ENCODE measurements at regions not wholly inside any gene's neighbourhood (a gene's known extent, or its start where the extent isn't known, plus 50 kb on each side); places are given as distances from the start of the nearest gene placed in this dataset.

- in situ Hi-C loops (cut with MboI) (no loop called here), intact Hi-C loops (cut with micrococcal nuclease; ENCODE audit: unreplicated experiment) (no loop called here)
- Histone ChIP-seq H3K9ac (ENCODE audit: control insufficient read depth, insufficient read depth, low read length) (no peak overlapping the region), H3K27ac (ENCODE audit: control insufficient read depth, insufficient read depth) (no peak overlapping the region), H3K79me2 (ENCODE audit: control insufficient read depth, insufficient read depth, low read length) (no peaks in the 10 kb centered on the region), H3K4me3 (no peak overlapping the region), H4K20me1 (ENCODE audit: control insufficient read depth, insufficient read depth) (no peaks in the 10 kb centered on the region), H3K36me3 (ENCODE audit: control insufficient read depth in 2 of 2, insufficient read depth in 2 of 2, low read length in 1 of 2) (no peaks in the 10 kb centered on the region), H3K4me2 (ENCODE audit: control insufficient read depth, insufficient read depth) (no peak overlapping the region), H3K9me3 (replicated peaks; ENCODE audit: control insufficient read depth, insufficient read depth, low read length) (no peaks in the 10 kb centered on the region), H3K4me1 (ENCODE audit: control insufficient read depth, insufficient read depth, low read length) (no peaks in the 10 kb centered on the region), H3K27me3 (replicated peaks in 1 of 2; ENCODE audit: control insufficient read depth in 2 of 2, insufficient read depth in 2 of 2, low read length in 1 of 2) (no peaks in the 10 kb centered on the region), H2AFZ (ENCODE audit: control insufficient read depth, low read depth, low read length) (no peak overlapping the region)
- TF ChIP-seq ZNF274 (IDR thresholded peaks at IDR 0.05; ENCODE audit: insufficient read depth, insufficient read length) = no peak
- TF ChIP-seq SMC3 (IDR thresholded peaks at IDR 0.05; ENCODE audit: borderline replicate concordance, low read length) = no peak
- no peak for TF ChIP-seq BRCA1 (IDR thresholded peaks at IDR 0.05; ENCODE audit: low read depth, low read length)
- TF ChIP-seq, protein P1, sequence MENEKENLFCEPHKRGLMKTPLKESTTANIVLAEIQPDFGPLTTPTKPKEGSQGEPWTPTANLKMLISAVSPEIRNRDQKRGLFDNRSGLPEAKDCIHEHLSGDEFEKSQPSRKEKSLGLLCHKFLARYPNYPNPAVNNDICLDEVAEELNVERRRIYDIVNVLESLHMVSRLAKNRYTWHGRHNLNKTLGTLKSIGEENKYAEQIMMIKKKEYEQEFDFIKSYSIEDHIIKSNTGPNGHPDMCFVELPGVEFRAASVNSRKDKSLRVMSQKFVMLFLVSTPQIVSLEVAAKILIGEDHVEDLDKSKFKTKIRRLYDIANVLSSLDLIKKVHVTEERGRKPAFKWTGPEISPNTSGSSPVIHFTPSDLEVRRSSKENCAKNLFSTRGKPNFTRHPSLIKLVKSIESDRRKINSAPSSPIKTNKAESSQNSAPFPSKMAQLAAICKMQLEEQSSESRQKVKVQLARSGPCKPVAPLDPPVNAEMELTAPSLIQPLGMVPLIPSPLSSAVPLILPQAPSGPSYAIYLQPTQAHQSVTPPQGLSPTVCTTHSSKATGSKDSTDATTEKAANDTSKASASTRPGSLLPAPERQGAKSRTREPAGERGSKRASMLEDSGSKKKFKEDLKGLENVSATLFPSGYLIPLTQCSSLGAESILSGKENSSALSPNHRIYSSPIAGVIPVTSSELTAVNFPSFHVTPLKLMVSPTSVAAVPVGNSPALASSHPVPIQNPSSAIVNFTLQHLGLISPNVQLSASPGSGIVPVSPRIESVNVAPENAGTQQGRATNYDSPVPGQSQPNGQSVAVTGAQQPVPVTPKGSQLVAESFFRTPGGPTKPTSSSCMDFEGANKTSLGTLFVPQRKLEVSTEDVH (IDR thresholded peaks at IDR 0.05; ENCODE audit: low read depth, partially characterized antibody) = no peak
- TF ChIP-seq STAT3 (IDR thresholded peaks at IDR 0.05; ENCODE audit: low read depth, low read length) = no peak
- TF ChIP-seq ASH2L (IDR thresholded peaks at IDR 0.05; ENCODE audit: borderline replicate concordance, low read depth) = no peak
- no peak for TF ChIP-seq KAT2A (conservative IDR thresholded peaks at IDR 0.05; ENCODE audit: control insufficient read depth, low read depth, low read length)
- TF ChIP-seq PAX8 (IDR thresholded peaks at IDR 0.05) = no peak
- TF ChIP-seq RELA (IDR thresholded peaks at IDR 0.05; ENCODE audit: borderline replicate concordance, partially characterized antibody) = no peak
- TF ChIP-seq CREM (IDR thresholded peaks at IDR 0.05; ENCODE audit: low read depth) = no peak
- no peak for TF ChIP-seq SMAD5 (IDR thresholded peaks at IDR 0.05; ENCODE audit: low read depth)
- no peak for TF ChIP-seq ETV6 (conservative IDR thresholded peaks at IDR 0.05 in 1 of 2, IDR thresholded peaks at IDR 0.05 in 1 of 2; ENCODE audit: borderline replicate concordance in 1 of 2, low read depth in 1 of 2)
- TF ChIP-seq HCFC1 (IDR thresholded peaks at IDR 0.05; ENCODE audit: low read length) = no peak
- TF ChIP-seq NR2C1 (IDR thresholded peaks at IDR 0.05) = no peak
- no peak for TF ChIP-seq LARP7 (IDR thresholded peaks at IDR 0.05)
- BruUV-seq (replicated peaks) = no TSS peak
- CTCF ChIA-PET = no interaction called here
- ATAC-seq (no peak), DNase-seq (ENCODE audit: low read depth, low spot score) (no peak), FAIRE-seq (no peak)
- RAD21 ChIA-PET (ENCODE audit: unreplicated experiment) = no interaction called here
- SMC1A ChIA-PET (ENCODE audit: uncharacterized antibody, unreplicated experiment) = no interaction called here
- POLR2A ChIA-PET = no interaction called here
- WGBS (ENCODE audit: insufficient coverage, insufficient replicate concordance, low lambda C conversion rate, missing lambda C conversion rate) = 0% methylated on average over 1 of the region's 1 CpG
Measured at GRCh38 chr4:60879135-60879701, 320.9 kb upstream of the ADGRL3 start.

Measured in GM12878 (cell line).